SU-DHL-6 (cell line): ENCODE measurements at regions not wholly inside any gene's neighbourhood (a gene's known extent, or its start where the extent isn't known, plus 50 kb on each side); places are given as distances from the start of the nearest gene placed in this dataset.

Experiments used
- CTCF ChIP-seq: fragments of 200-600 bp; sonication (generic); IDR thresholded peaks from one replicate; pipeline ENCODE4 v1.5.1; 2017; ENCODE audit warnings: antibody characterized with exemption, mild to moderate bottlenecking, low read length, moderate library complexity; ENCODE audit not compliant: insufficient read depth, poor library complexity, severe bottlenecking
- EZH2phosphoT487 ChIP-seq: fragments of 200-600 bp; sonication (generic), shearing (Covaris generic); conservative IDR thresholded peaks from 2 replicates; pipeline ENCODE4 v1.6.1; 2018; ENCODE audit warnings: mild to moderate bottlenecking, antibody characterized with exemption, low read length, moderate library complexity, mixed read lengths

GRCh38 chr6:84625506-84625905 is 138.9 kb downstream of the TBX18 start:
- no peak for TF ChIP-seq CTCF
- TF ChIP-seq EZH2phosphoT487: no peak
